ENCODE measurements at regions not wholly inside any gene's neighbourhood (a gene's known extent, or its start where the extent isn't known, plus 50 kb on each side); places are given as distances from the start of the nearest gene placed in this dataset.

GRCh38 chr5:2289380-2289779, 406.7 kb upstream of the IRX4 start:
- no peak for DNase-seq
- TF ChIP-seq POLR2A (IDR thresholded peaks at IDR 0.05; ENCODE audit: low read length) (no peak), GATA1 (IDR thresholded peaks at IDR 0.05; ENCODE audit: low read depth, low read length) (no peak)

GRCh38 chr5:2288968-2289367, 406.2 kb upstream of the IRX4 start:
- no peak for TF ChIP-seq POLR2A (IDR thresholded peaks at IDR 0.05; ENCODE audit: low read length)
- TF ChIP-seq GATA1 (IDR thresholded peaks at IDR 0.05; ENCODE audit: low read depth, low read length): no peak
- DNase-seq: no peak

GRCh38 chr5:2288466-2288865, 405.7 kb upstream of the IRX4 start:
- no peak for DNase-seq
- no peak for TF ChIP-seq POLR2A (IDR thresholded peaks at IDR 0.05; ENCODE audit: low read length)
- TF ChIP-seq GATA1 (IDR thresholded peaks at IDR 0.05; ENCODE audit: low read depth, low read length): no peak

- no peak for TF ChIP-seq GATA1 (IDR thresholded peaks at IDR 0.05; ENCODE audit: low read depth, low read length)
- TF ChIP-seq POLR2A (IDR thresholded peaks at IDR 0.05; ENCODE audit: low read length): no peak
- no peak for DNase-seq
Observed at GRCh38 chr5:2286250-2286649, 403.5 kb upstream of the IRX4 start.

- no peak for DNase-seq
- TF ChIP-seq POLR2A (IDR thresholded peaks at IDR 0.05; ENCODE audit: low read length) (no peak), GATA1 (IDR thresholded peaks at IDR 0.05; ENCODE audit: low read depth, low read length) (no peak)
Observed at GRCh38 chr5:2284678-2285077, 402.0 kb upstream of the IRX4 start.

- no peak for DNase-seq
- no peak for TF ChIP-seq POLR2A (IDR thresholded peaks at IDR 0.05; ENCODE audit: low read length)
- no peak for TF ChIP-seq GATA1 (IDR thresholded peaks at IDR 0.05; ENCODE audit: low read depth, low read length)
Observed at GRCh38 chr5:2283481-2284045, 400.8 kb upstream of the IRX4 start.

- TF ChIP-seq POLR2A (IDR thresholded peaks at IDR 0.05; ENCODE audit: low read length) (no peak), GATA1 (IDR thresholded peaks at IDR 0.05; ENCODE audit: low read depth, low read length) (no peak)
Observed at GRCh38 chr5:2282893-2283292, 400.2 kb upstream of the IRX4 start.

GRCh38 chr5:2282034-2282690, 399.4 kb upstream of the IRX4 start:
- TF ChIP-seq GATA1 (IDR thresholded peaks at IDR 0.05; ENCODE audit: low read depth, low read length) (no peak), POLR2A (IDR thresholded peaks at IDR 0.05; ENCODE audit: low read length) (no peak)
- no peak for DNase-seq

More at GRCh38 chr5:2282893-2283292, 400.2 kb upstream of the IRX4 start:
- no peak for DNase-seq

- TF ChIP-seq POLR2A (IDR thresholded peaks at IDR 0.05; ENCODE audit: low read length) (no peak), GATA1 (IDR thresholded peaks at IDR 0.05; ENCODE audit: low read depth, low read length) (no peak)
- no peak for DNase-seq
Observed at GRCh38 chr5:2281446-2281845, 398.7 kb upstream of the IRX4 start.

- TF ChIP-seq POLR2A (IDR thresholded peaks at IDR 0.05; ENCODE audit: low read length) (no peak), GATA1 (IDR thresholded peaks at IDR 0.05; ENCODE audit: low read depth, low read length) (no peak)
- no peak for DNase-seq
Observed at GRCh38 chr5:2280318-2280717, 397.6 kb upstream of the IRX4 start.

- DNase-seq: no peak
- no peak for TF ChIP-seq GATA1 (IDR thresholded peaks at IDR 0.05; ENCODE audit: low read depth, low read length)
- no peak for TF ChIP-seq POLR2A (IDR thresholded peaks at IDR 0.05; ENCODE audit: low read length)
Observed at GRCh38 chr5:2278825-2279456, 396.2 kb upstream of the IRX4 start.

GRCh38 chr5:2277886-2278285, 395.2 kb upstream of the IRX4 start:
- TF ChIP-seq POLR2A (IDR thresholded peaks at IDR 0.05; ENCODE audit: low read length) (no peak), GATA1 (IDR thresholded peaks at IDR 0.05; ENCODE audit: low read depth, low read length) (no peak)
- DNase-seq: no peak

GRCh38 chr5:2276101-2276500, 393.4 kb upstream of the IRX4 start:
- TF ChIP-seq POLR2A (IDR thresholded peaks at IDR 0.05; ENCODE audit: low read length) (no peak), GATA1 (IDR thresholded peaks at IDR 0.05; ENCODE audit: low read depth, low read length) (no peak)

GRCh38 chr5:2272755-2273154, 390.0 kb upstream of the IRX4 start:
- TF ChIP-seq GATA1 (IDR thresholded peaks at IDR 0.05; ENCODE audit: low read depth, low read length): no peak
- no peak for TF ChIP-seq POLR2A (IDR thresholded peaks at IDR 0.05; ENCODE audit: low read length)
- DNase-seq: no peak

More at GRCh38 chr5:2276101-2276500, 393.4 kb upstream of the IRX4 start:
- no peak for DNase-seq

GRCh38 chr5:2272039-2272438, 389.3 kb upstream of the IRX4 start:
- TF ChIP-seq GATA1 (IDR thresholded peaks at IDR 0.05; ENCODE audit: low read depth, low read length) (no peak), POLR2A (IDR thresholded peaks at IDR 0.05; ENCODE audit: low read length) (no peak)

More at GRCh38 chr5:2272039-2272438, 389.3 kb upstream of the IRX4 start:
- no peak for DNase-seq
